Activated T-helper 1 cell treated with anti-CD3 and anti-CD28 coated beads, Interleukin-12 subunit alpha, Interleukin-12 subunit beta, Interleukin-2, Interleukin-4 antibody, amounts not matched to agents 30 ng/mL and 10 ng/mL and 1 ng/mL, durations not matched to agents 14 hours and 24 hours and 36 hours (primary cell): ENCODE measurements at regions not wholly inside any gene's neighbourhood (a gene's known extent, or its start where the extent isn't known, plus 50 kb on each side); places are given as distances from the start of the nearest gene placed in this dataset.

ENCODE experiments used
- DNase-seq: peaks from one replicate; pipeline ENCODE4 v3.0.0; 2021; ENCODE audit warnings: low spot score
- H3K27ac Mint-ChIP-seq: one replicate; pipeline ENCODE4 v1.8.0; 2021; ENCODE audit warnings: mild to moderate bottlenecking, mixed read lengths
- H3K27me3 Mint-ChIP-seq: one replicate; pipeline ENCODE4 v1.8.0; 2022; ENCODE audit warnings: mild to moderate bottlenecking, moderate library complexity, mixed read lengths; ENCODE audit not compliant: insufficient read depth
- H3K36me3 Mint-ChIP-seq: one replicate; pipeline ENCODE4 v1.8.0; 2021; ENCODE audit warnings: low read depth, mixed read lengths
- H3K4me1 Mint-ChIP-seq: one replicate; pipeline ENCODE4 v1.8.0; 2021; ENCODE audit warnings: low read depth, mixed read lengths
- H3K4me3 Mint-ChIP-seq: one replicate; pipeline ENCODE4 v1.8.0; 2021; ENCODE audit warnings: mild to moderate bottlenecking, moderate library complexity, mixed read lengths
- H3K9me3 Mint-ChIP-seq: one replicate; pipeline ENCODE4 v1.8.0; 2021; ENCODE audit warnings: mixed read lengths
- intact Hi-C: fragments of 100-400 bp; cut with micrococcal nuclease; formaldehyde crosslinking; loops from one replicate; pipeline ENCODE4 v1.15.1; 2024

DNA sequence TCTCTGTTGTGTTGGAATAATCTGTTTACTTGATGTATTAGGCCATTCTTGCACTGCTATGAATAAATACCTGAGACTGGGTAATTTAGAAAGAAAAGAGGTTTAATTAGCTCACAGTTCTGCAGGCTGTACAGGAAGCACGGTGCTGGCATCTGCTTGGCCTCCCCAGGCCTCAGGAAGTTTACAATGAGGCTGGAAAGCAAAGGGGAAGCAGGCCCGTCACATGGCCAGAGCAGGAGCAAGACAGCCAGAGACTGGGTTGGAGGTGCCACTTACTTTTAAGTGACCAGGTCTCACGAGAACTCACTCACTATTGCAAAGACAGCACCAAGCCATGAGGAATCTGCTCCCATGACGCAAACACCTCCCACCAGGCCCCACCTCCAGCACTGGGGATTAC, 50.6 kb upstream of the FUCA2 start:
- Mint-ChIP-seq H3K27ac (no peak overlapping the region), H3K36me3 (peaks cover 19% of the 10 kb centered on the region), H3K9me3 (no peaks in the 10 kb centered on the region), H3K4me3 (no peak overlapping the region), H3K4me1 (peaks cover 43% of the 10 kb centered on the region), H3K27me3 (no peaks in the 10 kb centered on the region)
- intact Hi-C loops: no loop called here
- DNase-seq: no peak
